Epidermal melanocyte (primary cell): ENCODE measurements at regions not wholly inside any gene's neighbourhood (a gene's known extent, or its start where the extent isn't known, plus 50 kb on each side); places are given as distances from the start of the nearest gene placed in this dataset.
A peak's percentile ranks its signal among the peaks of the same experiment; 100 is the strongest.
"Not testable (repeated sequence)": the region's sequence is repeated elsewhere in the genome, so short reads cannot be mapped to it uniquely, and the experiment has no call there.

ENCODE experiments used
- DNase-seq: peaks from one replicate; pipeline ENCODE4 v3.0.0; 2011; ENCODE audit warnings: low spot score; ENCODE audit not compliant: insufficient read length

- not testable (repeated sequence) for DNase-seq
Measured at GRCh38 chr9:85792057-85792456, 50.3 kb upstream of the AGTPBP1 start.

DNA sequence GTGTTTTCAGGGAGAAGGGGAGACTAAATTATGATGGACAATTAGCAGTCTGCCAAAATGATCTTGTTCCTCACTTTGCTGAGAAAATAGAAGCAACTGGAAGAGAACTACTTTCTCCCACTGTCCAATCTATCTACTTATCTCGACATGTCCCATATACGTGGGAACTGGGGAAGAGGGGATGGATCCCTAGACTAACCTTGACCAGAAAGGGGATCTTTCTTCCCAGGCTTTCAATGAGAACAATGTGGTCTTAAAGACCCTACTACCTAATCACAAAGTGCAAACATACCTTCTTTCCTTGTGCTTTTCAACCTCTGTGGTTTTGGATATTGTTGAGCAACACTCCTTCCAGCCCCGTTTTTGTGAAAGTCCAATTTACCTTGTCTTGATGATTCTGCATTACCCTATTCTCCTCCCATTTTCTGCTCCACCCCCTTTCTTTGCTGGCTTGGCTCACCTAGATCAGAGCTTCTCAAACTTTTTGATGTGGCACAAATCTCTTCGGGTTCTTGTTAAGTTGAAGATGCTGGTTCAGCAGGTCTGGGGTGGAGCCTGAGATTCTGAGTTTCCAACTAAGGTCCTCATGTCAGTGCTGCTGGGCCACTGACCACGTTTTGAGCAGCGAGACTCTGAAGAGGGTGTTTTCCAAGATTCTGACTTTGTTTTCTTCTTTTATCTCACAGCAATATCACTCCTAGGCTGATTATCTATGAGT lies 61.4 kb upstream of the AGTPBP1 start:
- DNase-seq, result not testable (repeated sequence)

- DNase-seq, result peak; percentile 13
Measured at GRCh38 chr9:85804847-85805133, 63.0 kb upstream of the AGTPBP1 start.

GRCh38 chr9:85805134-85806005 lies 63.6 kb upstream of the AGTPBP1 start:
- DNase-seq, result peak; percentile 14

GRCh38 chr9:85808329-85808728 lies 66.6 kb upstream of the AGTPBP1 start:
- DNase-seq, result not testable (repeated sequence)

GRCh38 chr9:85813388-85813787 lies 71.6 kb upstream of the AGTPBP1 start:
- DNase-seq, result not testable (repeated sequence)

DNA sequence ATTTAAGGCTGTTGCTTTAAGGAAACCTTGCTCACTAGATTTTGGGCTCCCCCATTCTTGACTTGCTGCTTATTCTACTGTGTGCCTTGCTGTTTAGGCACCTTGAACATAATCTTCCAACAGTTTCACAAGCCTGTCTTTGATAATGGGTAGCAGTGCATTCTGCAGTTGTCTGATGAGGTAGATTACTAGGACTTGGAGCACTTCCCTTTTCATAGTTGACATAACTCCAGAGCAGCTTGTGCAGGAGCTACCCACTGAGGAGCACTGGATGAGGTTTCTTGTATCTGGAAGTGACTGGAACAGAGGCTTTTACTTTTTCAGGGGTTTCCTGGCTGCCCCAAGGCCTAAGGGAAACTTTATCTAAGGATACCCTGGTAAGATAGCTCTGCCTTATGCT lies 73.0 kb upstream of the AGTPBP1 start:
- not testable (repeated sequence) for DNase-seq

DNA sequence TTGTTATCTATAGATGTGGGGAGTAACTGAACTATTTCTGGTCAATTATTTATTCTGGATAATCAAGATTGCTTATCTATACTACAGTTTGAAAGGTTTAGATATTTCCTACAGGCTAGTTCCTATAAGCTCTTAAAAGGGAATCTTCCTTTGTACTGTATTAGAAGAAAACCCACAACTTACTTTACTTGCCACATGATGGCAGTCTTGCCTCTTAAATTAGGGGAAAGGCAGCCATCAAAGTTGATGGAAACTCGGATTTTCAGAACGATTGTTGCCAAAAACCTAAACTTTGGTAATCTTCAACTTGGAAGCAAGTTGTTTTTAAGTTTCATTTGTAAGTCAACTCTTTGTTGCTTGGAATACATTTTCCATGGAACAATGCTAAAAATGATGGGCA lies 77.2 kb upstream of the AGTPBP1 start:
- DNase-seq, result not testable (repeated sequence)

DNA sequence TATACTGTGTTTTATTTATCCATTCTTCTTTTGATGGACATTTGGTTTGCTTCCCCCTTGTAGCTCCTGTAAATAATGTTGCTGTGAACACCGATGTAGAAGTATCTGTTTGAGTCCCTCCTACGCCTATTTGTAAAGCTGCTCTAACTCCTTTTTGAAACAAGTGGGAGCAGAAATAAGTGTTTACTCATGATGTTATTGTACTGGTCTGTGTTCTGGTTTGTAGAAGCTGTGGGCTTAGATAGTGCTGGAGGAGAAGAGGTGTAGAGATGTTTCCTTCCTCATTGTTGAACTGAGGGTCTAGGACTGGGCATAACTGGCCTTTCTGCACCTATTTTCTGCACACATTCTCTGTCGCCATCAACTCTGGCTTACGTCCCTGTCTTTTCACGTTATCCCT lies 78.8 kb upstream of the AGTPBP1 start:
- DNase-seq, result not testable (repeated sequence)

GRCh38 chr9:85824949-85825348 lies 83.2 kb upstream of the AGTPBP1 start:
- DNase-seq, result not testable (repeated sequence)

- DNase-seq, result not testable (repeated sequence)
Measured at GRCh38 chr9:85834591-85834990, 92.8 kb upstream of the AGTPBP1 start.

DNA sequence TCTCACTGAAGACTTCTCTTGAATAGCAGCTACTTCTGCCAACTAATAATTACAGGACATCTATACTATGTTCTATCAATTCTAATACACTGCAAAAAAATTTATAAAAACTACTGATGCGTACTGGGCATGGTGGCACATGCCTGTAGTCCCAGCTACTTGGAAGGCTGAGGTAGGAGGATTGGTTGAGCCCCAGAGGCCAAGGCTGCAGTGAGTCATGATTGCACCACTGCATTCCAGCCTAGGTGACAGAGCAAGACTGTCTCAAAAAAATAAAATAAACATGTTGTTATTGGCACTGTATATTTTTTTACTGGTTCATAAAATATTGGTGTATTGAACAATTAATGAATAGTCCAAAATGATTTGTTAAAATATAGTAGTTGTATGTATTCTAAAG lies 97.0 kb upstream of the NAA35 start:
- DNase-seq, result not testable (repeated sequence)

- DNase-seq, result not testable (repeated sequence)
Measured at GRCh38 chr9:85847782-85848181, 93.2 kb upstream of the NAA35 start.

GRCh38 chr9:85858056-85858750 lies 82.7 kb upstream of the NAA35 start:
- no peak for DNase-seq

- DNase-seq, result no peak
Measured at GRCh38 chr9:85859765-85860164, 81.2 kb upstream of the NAA35 start.

DNA sequence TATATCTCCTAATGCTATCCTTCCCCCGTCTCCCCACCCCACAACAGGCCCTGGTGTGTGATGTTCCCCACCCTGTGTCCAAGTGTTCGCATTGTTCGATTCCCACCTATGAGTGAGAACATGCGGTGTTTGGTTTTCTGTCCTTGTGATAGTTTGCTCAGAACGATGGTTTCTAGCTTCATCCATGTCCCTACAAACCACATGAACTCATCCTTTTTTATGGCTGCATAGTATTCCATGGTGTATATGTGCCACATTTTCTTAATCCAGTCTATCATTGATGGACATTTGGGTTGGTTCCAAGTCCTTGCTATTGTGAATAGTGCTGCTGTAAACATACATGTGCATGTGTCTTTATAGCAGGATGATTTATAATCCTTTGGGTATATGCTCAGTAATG lies 79.1 kb upstream of the NAA35 start:
- not testable (repeated sequence) for DNase-seq

DNA sequence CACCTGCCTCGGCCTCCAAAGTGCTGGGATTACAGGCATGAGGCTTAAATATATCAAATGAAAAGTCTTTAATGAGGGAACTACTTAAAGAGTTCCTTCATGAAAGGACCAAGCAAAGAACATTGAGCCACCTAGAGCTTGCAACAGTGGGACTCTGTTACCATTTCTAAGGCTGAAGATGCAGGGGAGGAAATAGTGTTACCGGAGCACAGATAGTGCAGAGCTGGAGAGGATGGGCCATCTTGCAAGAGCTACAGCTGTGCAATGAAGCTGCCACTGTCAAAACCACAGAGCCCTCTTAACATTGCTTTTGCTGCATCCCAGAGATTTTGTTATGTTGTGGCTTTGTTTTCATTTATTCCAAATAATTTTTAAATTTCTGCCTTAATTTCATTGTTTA lies 77.1 kb upstream of the NAA35 start:
- DNase-seq, result no peak

DNA sequence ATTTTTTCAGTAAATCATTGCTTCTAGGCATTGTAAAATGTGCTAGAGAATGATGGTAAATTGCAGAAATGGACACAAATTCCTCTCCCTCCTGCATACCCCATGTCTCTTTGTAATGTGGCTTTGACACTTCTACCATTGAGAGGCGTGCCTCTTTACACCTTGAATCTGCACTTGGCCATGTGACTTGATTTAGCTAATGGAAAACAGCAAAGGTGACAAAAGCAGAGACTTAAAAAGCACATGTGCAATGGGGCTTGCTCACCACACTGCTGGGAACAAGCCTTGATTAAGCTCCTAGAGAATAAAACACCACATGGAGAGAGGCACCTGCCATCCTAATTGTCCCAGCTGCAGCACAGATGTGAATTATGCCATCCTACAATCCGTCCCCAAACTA lies 69.9 kb upstream of the NAA35 start:
- DNase-seq, result no peak

GRCh38 chr9:85871683-85872082 lies 69.3 kb upstream of the NAA35 start:
- not testable (repeated sequence) for DNase-seq

- DNase-seq, result no peak
Measured at GRCh38 chr9:85872463-85872862, 68.5 kb upstream of the NAA35 start.

DNA sequence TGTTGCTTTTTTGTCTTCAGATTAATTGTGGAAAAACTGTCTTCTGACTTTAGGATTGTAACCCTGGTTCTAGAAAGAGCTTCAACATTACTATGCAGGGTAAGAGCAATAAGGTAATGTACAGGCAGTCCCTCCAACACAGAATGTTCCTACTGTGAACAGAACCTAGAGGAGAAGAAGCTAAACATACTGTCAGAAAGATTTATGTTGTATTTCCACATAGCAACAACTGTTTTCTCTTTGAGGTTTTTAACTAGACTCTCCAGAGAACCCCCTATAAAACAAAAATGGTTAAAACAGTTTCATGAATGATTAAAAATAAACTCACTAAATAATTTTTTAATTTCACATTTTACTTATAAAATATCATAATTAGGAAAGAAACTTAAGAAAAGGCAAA lies 64.3 kb upstream of the NAA35 start:
- no peak for DNase-seq
